Mucosa of descending colon (tissue), 3 donors: ENCODE measurements at regions not wholly inside any gene's neighbourhood (a gene's known extent, or its start where the extent isn't known, plus 50 kb on each side); places are given as distances from the start of the nearest gene placed in this dataset.

ENCODE experiments used
- ATAC-seq: fragments of 200-7000 bp; cut with Tn5 transposase; one replicate; pipeline ENCODE4 v1.9.1; 2020; ENCODE audit warnings: mild to moderate bottlenecking, moderate library complexity
- DNase-seq, 3 donors: peaks; one replicate each; pipeline ENCODE4 v3.0.0-alpha.2; 2020
- H3K36me3 ChIP-seq: fragments of 200-600 bp; one replicate; pipeline ENCODE4 v1.8.0; 2021; ENCODE audit warnings: low read depth, mild to moderate bottlenecking
- H3K4me1 ChIP-seq: fragments of 200-600 bp; one replicate; pipeline ENCODE4 v1.8.0; 2021; ENCODE audit warnings: low read depth, mild to moderate bottlenecking
- H3K4me3 ChIP-seq: fragments of 200-600 bp; one replicate; pipeline ENCODE4 v1.8.0; 2021; ENCODE audit warnings: mild to moderate bottlenecking
- H3K9me3 ChIP-seq: fragments of 200-600 bp; one replicate; pipeline ENCODE4 v1.8.0; 2021; ENCODE audit warnings: mild to moderate bottlenecking
- intact Hi-C, 2 donors: fragments of 100-400 bp; cut with DNase I in 1 of 2; cut with micrococcal nuclease in 1 of 2; formaldehyde crosslinking; loops; one replicate each; pipeline versions ENCODE4 v1.11.0 to v1.11.1; 2022; cut with DNase I, micrococcal nuclease
- TF ChIP-seq, protein P1 (sequence below): fragments of 200-600 bp; IDR thresholded peaks from one replicate; pipeline ENCODE4 v1.8.0; 2022; ENCODE audit warnings: antibody characterized with exemption, mild to moderate bottlenecking
- donor health status: DM: no; HTN: no; CAD: no; lungs with moderate emphysema.
- donor health status: DM: no; HTN: no; CAD: no.
- donor health status: DM: no; HTN: yes; CAD: no.

DNA sequence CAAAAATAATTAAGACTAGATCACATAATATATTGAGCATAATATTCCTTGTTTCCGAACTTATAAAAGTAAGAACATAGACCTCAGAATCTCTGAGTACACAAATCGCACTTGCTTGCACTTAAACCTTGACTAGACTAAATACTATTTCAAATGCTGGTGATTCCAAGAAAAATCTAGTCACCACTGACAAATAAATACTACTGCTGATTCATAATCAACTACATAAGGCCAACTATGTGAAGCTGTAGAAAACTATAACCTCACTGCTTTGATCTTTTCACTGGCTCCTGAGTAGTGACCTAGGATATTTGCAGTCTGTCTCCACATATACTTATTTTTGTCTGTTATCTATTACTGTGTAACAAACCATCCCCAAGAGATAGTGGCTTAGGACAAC, 245.4 kb downstream of the DIO2 start:
- intact Hi-C loops, result no loop called here
- no peak for DNase-seq
- Histone ChIP-seq H3K9me3 (no peaks in the 10 kb centered on the region), H3K36me3 (no peaks in the 10 kb centered on the region), H3K4me1 (no peaks in the 10 kb centered on the region), H3K4me3 (no peak overlapping the region)
- ATAC-seq, result no peak
- TF ChIP-seq, protein P1, sequence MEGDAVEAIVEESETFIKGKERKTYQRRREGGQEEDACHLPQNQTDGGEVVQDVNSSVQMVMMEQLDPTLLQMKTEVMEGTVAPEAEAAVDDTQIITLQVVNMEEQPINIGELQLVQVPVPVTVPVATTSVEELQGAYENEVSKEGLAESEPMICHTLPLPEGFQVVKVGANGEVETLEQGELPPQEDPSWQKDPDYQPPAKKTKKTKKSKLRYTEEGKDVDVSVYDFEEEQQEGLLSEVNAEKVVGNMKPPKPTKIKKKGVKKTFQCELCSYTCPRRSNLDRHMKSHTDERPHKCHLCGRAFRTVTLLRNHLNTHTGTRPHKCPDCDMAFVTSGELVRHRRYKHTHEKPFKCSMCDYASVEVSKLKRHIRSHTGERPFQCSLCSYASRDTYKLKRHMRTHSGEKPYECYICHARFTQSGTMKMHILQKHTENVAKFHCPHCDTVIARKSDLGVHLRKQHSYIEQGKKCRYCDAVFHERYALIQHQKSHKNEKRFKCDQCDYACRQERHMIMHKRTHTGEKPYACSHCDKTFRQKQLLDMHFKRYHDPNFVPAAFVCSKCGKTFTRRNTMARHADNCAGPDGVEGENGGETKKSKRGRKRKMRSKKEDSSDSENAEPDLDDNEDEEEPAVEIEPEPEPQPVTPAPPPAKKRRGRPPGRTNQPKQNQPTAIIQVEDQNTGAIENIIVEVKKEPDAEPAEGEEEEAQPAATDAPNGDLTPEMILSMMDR, result no peak

DNA sequence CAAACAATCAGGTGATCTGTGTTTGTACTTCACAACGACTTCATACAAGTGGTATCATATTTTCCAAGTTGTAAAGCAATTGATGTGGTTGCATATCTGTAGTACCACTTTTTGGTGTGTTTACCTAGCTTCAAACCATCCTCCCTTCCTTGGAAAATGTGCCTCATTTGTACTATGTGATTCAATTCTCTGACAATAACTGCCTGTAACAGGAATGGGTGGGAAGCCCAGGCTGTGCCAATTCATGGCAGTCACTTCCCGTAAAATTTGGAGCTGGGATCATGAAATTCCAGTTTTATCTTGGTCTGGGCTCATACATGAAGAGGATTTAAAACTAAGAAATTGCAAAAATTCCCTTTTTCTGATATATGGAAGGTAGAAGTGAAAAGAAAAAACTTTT, 250.1 kb downstream of the DIO2 start:
- intact Hi-C loops, result no loop called here
- Histone ChIP-seq H3K9me3 (peaks cover 3% of the 10 kb centered on the region), H3K4me3 (no peak overlapping the region), H3K4me1 (no peaks in the 10 kb centered on the region), H3K36me3 (no peaks in the 10 kb centered on the region)
- TF ChIP-seq, protein P1, result no peak
- DNase-seq (no peak), ATAC-seq (peak; percentile 45)

DNA sequence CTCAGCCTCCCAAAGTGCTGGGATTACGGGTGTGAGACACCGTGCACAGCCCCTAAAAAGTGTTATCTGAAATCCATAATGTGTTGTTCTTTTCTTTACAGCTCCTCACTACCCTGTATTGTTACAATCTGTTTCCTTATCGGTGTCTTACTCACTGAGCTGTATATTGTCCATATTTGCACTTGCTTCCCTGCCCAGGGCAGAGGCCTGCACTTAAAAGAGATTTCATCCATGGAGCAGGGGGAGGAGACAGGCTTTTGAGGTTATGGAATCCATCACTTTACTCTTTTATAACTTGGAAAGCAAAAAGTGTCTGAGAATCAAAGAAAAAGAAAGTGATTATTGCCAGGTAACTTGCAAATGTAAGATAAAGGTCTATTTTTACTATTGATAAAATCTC, 251.0 kb downstream of the DIO2 start:
- peak; percentile 98 for ATAC-seq

DNA sequence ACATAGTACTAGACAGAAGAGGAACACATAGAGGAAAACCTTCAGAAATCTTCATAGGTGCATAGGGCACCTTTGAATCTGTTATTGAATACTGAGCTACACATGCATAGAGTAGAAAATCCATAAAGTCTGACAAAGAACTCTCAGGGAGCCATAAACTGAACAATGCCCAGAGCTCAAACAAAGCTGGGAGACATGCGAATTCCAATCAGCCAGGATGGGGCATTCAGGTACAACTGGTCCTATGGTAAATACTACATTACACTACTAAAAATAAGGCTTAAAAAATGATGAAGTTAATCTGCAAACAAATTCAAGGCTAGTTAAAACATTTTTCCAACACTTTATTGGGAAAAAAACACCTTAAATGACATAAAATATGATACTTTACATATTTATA, 259.7 kb downstream of the DIO2 start:
- DNase-seq (no peak), ATAC-seq (peak; percentile 15)
- Histone ChIP-seq H3K4me3 (no peak overlapping the region), H3K9me3 (peaks cover 27% of the 10 kb centered on the region), H3K4me1 (no peaks in the 10 kb centered on the region), H3K36me3 (no peaks in the 10 kb centered on the region)
- intact Hi-C loops, result no loop called here
- TF ChIP-seq, protein P1, result no peak

More for the DNA sequence above, 251.0 kb downstream of the DIO2 start:
- intact Hi-C loops, result no loop called here
- Histone ChIP-seq H3K4me1 (no peaks in the 10 kb centered on the region), H3K36me3 (no peaks in the 10 kb centered on the region), H3K9me3 (peaks cover 12% of the 10 kb centered on the region), H3K4me3 (no peak overlapping the region)
- no peak for DNase-seq
- TF ChIP-seq, protein P1, result no peak

DNA sequence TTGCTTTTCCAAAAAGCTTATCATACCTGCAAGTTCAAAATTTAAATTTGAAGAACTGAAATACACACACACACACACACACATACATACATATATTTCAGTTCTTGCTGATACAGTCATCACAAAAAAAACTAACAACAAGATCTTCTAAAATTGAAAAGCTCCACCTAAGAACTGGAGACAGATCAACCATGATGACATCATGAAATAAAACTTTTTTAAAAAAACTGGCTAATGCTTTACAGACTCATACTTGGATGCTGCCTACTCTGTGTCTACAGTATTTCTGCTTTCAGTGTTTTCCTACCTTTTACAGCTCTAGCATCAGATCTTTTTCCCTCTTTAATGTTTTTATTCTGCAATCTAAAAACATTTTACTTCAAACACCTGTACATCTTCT, 261.4 kb downstream of the DIO2 start:
- intact Hi-C loops, result no loop called here
- no peak for DNase-seq
- Histone ChIP-seq H3K4me3 (no peak overlapping the region), H3K9me3 (peaks cover 12% of the 10 kb centered on the region), H3K4me1 (no peaks in the 10 kb centered on the region), H3K36me3 (no peaks in the 10 kb centered on the region)
- ATAC-seq, result no peak
- TF ChIP-seq, protein P1, result no peak

DNA sequence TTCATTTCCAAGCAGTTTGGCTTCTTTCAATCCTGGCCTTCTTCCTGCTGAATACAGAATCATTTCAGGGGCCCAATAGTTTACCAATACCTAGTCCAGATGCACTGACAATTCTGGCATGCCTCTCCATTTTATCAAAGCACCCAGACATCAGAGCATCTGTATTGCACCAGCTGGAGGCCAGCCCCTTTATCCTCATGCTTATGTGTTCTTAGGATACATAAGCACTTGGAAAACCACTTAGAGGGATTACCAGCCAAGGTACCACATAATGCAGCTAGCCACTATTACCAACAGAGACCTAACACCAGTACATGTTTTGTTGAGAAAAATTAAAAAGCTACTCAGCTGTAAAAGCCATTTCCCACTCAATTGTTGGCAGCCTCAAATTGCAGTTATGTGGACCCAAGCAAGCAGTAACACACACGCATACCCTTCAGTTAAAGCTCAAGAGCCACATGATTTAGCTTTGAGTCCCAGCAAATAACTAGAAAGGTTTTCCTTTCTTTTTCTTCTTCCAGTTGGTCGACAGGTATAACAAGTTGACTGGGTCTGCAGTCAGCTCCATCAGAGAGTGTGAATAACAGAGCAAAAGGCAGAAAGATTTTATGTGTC, 263.8 kb downstream of the DIO2 start:
- no peaks in the 10 kb centered on the region for H3K36me3 ChIP-seq
- H3K4me1 ChIP-seq, result no peaks in the 10 kb centered on the region
- no peaks in the 10 kb centered on the region for H3K9me3 ChIP-seq
- TF ChIP-seq, protein P1, result no peak
- DNase-seq (no peak), ATAC-seq (no peak)
- no peak overlapping the region for H3K4me3 ChIP-seq
- intact Hi-C loops, result no loop called here
